ENCODE measurements at regions not wholly inside any gene's neighbourhood (a gene's known extent, or its start where the extent isn't known, plus 50 kb on each side); places are given as distances from the start of the nearest gene placed in this dataset.

DNA sequence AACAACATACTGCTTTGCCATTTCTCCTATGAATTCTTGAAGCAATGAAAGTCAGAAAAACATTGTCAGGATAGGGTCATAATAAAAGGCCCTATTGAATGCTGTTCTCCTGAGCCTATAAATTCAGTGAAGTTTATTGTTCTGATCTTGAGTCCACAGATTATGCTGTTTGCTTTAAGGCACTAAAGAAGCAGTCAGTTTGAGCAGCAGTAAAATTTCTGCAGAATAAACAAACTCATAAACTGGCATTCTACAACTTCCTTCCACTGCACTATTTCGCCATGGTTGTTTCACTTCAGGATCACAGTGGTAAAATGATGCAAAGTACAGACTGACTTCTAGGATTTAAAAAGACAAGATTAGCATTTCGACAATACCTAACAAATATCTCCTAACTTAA lies 503.2 kb downstream of the SH2D4B start:
- Histone ChIP-seq H3K9me3 (ENCODE audit: insufficient read depth, low read depth, low read length) (no peaks in the 10 kb centered on the region), H4K12ac (ENCODE audit: low read depth, low read length) (no peak overlapping the region), H2BK120ac (ENCODE audit: insufficient read depth, low read length, poor library complexity) (no peak overlapping the region), H2AFZ (ENCODE audit: insufficient read depth, low read length, poor library complexity) (no peak overlapping the region), H4K8ac (ENCODE audit: low read depth, low read length) (no peak overlapping the region), H3K14ac (ENCODE audit: low read length) (no peak overlapping the region), H3K79me2 (ENCODE audit: control insufficient read depth, insufficient read depth, low read length, poor library complexity) (no peaks in the 10 kb centered on the region), H3K36me3 (ENCODE audit: control insufficient read depth in 1 of 2, insufficient read depth in 2 of 2, low read length in 2 of 2) (no peaks in the 10 kb centered on the region), H4K91ac (ENCODE audit: low read depth, low read length) (no peak overlapping the region), H3K79me1 (ENCODE audit: low read length) (no peaks in the 10 kb centered on the region), H2BK12ac (ENCODE audit: low read length) (no peak overlapping the region), H3K18ac (ENCODE audit: low read length) (no peak overlapping the region), H2BK5ac (ENCODE audit: low read depth, low read length, poor library complexity) (no peak overlapping the region), H3K23ac (ENCODE audit: low read length) (no peak overlapping the region), H3K4me3 (ENCODE audit: low read depth, low read length) (no peak overlapping the region), H3K4me2 (ENCODE audit: low read length) (no peak overlapping the region), H3K27me3 (ENCODE audit: insufficient read depth, low read length) (no peaks in the 10 kb centered on the region), H2AK5ac (ENCODE audit: low read length) (no peak overlapping the region), H3K9ac (ENCODE audit: low read length) (no peak overlapping the region), H3K4ac (ENCODE audit: low read depth, low read length) (no peak overlapping the region), H3K27ac (ENCODE audit: low read depth, low read length) (no peak overlapping the region), H3K4me1 (ENCODE audit: control insufficient read depth in 1 of 2, insufficient read depth in 2 of 2, low read length in 2 of 2) (no peaks in the 10 kb centered on the region)
- WGBS (ENCODE audit: extremely low coverage, insufficient coverage, insufficient read length), result 100% methylated on average over 1 of the region's 2 CpGs
- DNase-seq, result no peak

DNA sequence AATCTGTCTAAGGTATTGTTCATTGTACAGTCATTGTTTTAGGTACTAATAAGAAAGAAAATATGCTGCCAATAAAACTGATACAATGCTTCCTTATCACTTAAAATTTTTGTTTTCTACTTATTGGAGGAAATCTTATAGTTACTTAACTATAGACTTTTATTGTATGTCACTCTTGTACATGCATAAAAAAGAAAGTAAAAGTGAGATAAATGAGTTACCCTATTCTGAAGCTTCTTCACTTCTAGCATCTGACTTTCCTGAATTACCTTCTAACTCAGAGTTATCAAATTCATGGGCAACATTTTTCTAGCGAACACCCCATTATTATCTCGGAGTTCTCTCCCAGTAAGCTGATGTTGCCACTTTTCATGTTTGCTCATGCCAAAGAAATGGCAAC lies 504.9 kb downstream of the SH2D4B start:
- Histone ChIP-seq H3K79me1 (ENCODE audit: low read length) (no peaks in the 10 kb centered on the region), H3K4me2 (ENCODE audit: low read length) (no peak overlapping the region), H2BK5ac (ENCODE audit: low read depth, low read length, poor library complexity) (no peak overlapping the region), H3K9me3 (ENCODE audit: insufficient read depth, low read depth, low read length) (no peaks in the 10 kb centered on the region), H3K4me3 (ENCODE audit: low read depth, low read length) (no peak overlapping the region), H3K9ac (ENCODE audit: low read length) (no peak overlapping the region), H4K12ac (ENCODE audit: low read depth, low read length) (no peak overlapping the region), H3K79me2 (ENCODE audit: control insufficient read depth, insufficient read depth, low read length, poor library complexity) (no peaks in the 10 kb centered on the region), H3K27me3 (ENCODE audit: insufficient read depth, low read length) (no peaks in the 10 kb centered on the region), H2AK5ac (ENCODE audit: low read length) (no peak overlapping the region), H3K14ac (ENCODE audit: low read length) (no peak overlapping the region), H4K8ac (ENCODE audit: low read depth, low read length) (no peak overlapping the region), H3K4ac (ENCODE audit: low read depth, low read length) (no peak overlapping the region), H3K27ac (ENCODE audit: low read depth, low read length) (no peak overlapping the region), H2BK120ac (ENCODE audit: insufficient read depth, low read length, poor library complexity) (no peak overlapping the region), H3K4me1 (ENCODE audit: control insufficient read depth in 1 of 2, insufficient read depth in 2 of 2, low read length in 2 of 2) (no peaks in the 10 kb centered on the region), H3K23ac (ENCODE audit: low read length) (no peak overlapping the region), H3K36me3 (ENCODE audit: control insufficient read depth in 1 of 2, insufficient read depth in 2 of 2, low read length in 2 of 2) (no peaks in the 10 kb centered on the region), H2BK12ac (ENCODE audit: low read length) (no peak overlapping the region), H3K18ac (ENCODE audit: low read length) (no peak overlapping the region), H2AFZ (ENCODE audit: insufficient read depth, low read length, poor library complexity) (no peak overlapping the region), H4K91ac (ENCODE audit: low read depth, low read length) (no peak overlapping the region)
- DNase-seq, result no peak
- no CpG with 5 or more reads among the region's 2 CpGs for WGBS (ENCODE audit: extremely low coverage, insufficient coverage, insufficient read length)

GRCh38 chr10:81065474-81065873 lies 527.8 kb downstream of the SH2D4B start:
- Histone ChIP-seq H3K79me2 (ENCODE audit: control insufficient read depth, insufficient read depth, low read length, poor library complexity) (no peaks in the 10 kb centered on the region), H3K4me2 (ENCODE audit: low read length) (no peak overlapping the region), H3K9ac (ENCODE audit: low read length) (no peak overlapping the region), H3K4ac (ENCODE audit: low read depth, low read length) (no peak overlapping the region), H2AFZ (ENCODE audit: insufficient read depth, low read length, poor library complexity) (no peak overlapping the region), H4K12ac (ENCODE audit: low read depth, low read length) (no peak overlapping the region), H2BK12ac (ENCODE audit: low read length) (no peak overlapping the region), H2AK5ac (ENCODE audit: low read length) (no peak overlapping the region), H2BK5ac (ENCODE audit: low read depth, low read length, poor library complexity) (no peak overlapping the region), H3K27me3 (ENCODE audit: insufficient read depth, low read length) (no peaks in the 10 kb centered on the region), H3K18ac (ENCODE audit: low read length) (no peak overlapping the region), H3K4me3 (ENCODE audit: low read depth, low read length) (no peak overlapping the region), H3K9me3 (ENCODE audit: insufficient read depth, low read depth, low read length) (no peaks in the 10 kb centered on the region), H3K79me1 (ENCODE audit: low read length) (no peaks in the 10 kb centered on the region), H3K23ac (ENCODE audit: low read length) (no peak overlapping the region), H3K27ac (ENCODE audit: low read depth, low read length) (no peak overlapping the region), H3K14ac (ENCODE audit: low read length) (no peak overlapping the region), H3K36me3 (ENCODE audit: control insufficient read depth in 1 of 2, insufficient read depth in 2 of 2, low read length in 2 of 2) (no peaks in the 10 kb centered on the region), H3K4me1 (ENCODE audit: control insufficient read depth in 1 of 2, insufficient read depth in 2 of 2, low read length in 2 of 2) (no peaks in the 10 kb centered on the region), H2BK120ac (ENCODE audit: insufficient read depth, low read length, poor library complexity) (no peak overlapping the region), H4K8ac (ENCODE audit: low read depth, low read length) (no peak overlapping the region), H4K91ac (ENCODE audit: low read depth, low read length) (no peak overlapping the region)
- no peak for DNase-seq
- WGBS (ENCODE audit: extremely low coverage, insufficient coverage, insufficient read length), result no CpG with 5 or more reads among the region's 1 CpG

- Histone ChIP-seq H3K4me3 (ENCODE audit: low read depth, low read length) (no peak overlapping the region), H3K79me1 (ENCODE audit: low read length) (no peaks in the 10 kb centered on the region), H3K36me3 (ENCODE audit: control insufficient read depth in 1 of 2, insufficient read depth in 2 of 2, low read length in 2 of 2) (no peaks in the 10 kb centered on the region), H2BK5ac (ENCODE audit: low read depth, low read length, poor library complexity) (no peak overlapping the region), H3K27ac (ENCODE audit: low read depth, low read length) (no peak overlapping the region), H4K91ac (ENCODE audit: low read depth, low read length) (no peak overlapping the region), H3K9me3 (ENCODE audit: insufficient read depth, low read depth, low read length) (no peaks in the 10 kb centered on the region), H2BK120ac (ENCODE audit: insufficient read depth, low read length, poor library complexity) (no peak overlapping the region), H3K79me2 (ENCODE audit: control insufficient read depth, insufficient read depth, low read length, poor library complexity) (no peaks in the 10 kb centered on the region), H2AK5ac (ENCODE audit: low read length) (no peak overlapping the region), H3K14ac (ENCODE audit: low read length) (no peak overlapping the region), H3K27me3 (ENCODE audit: insufficient read depth, low read length) (no peaks in the 10 kb centered on the region), H2BK12ac (ENCODE audit: low read length) (no peak overlapping the region), H3K4me2 (ENCODE audit: low read length) (no peak overlapping the region), H2AFZ (ENCODE audit: insufficient read depth, low read length, poor library complexity) (no peak overlapping the region), H3K4me1 (ENCODE audit: control insufficient read depth in 1 of 2, insufficient read depth in 2 of 2, low read length in 2 of 2) (no peaks in the 10 kb centered on the region), H4K8ac (ENCODE audit: low read depth, low read length) (no peak overlapping the region), H4K12ac (ENCODE audit: low read depth, low read length) (no peak overlapping the region), H3K18ac (ENCODE audit: low read length) (no peak overlapping the region), H3K23ac (ENCODE audit: low read length) (no peak overlapping the region), H3K4ac (ENCODE audit: low read depth, low read length) (no peak overlapping the region), H3K9ac (ENCODE audit: low read length) (no peak overlapping the region)
- WGBS (ENCODE audit: extremely low coverage, insufficient coverage, insufficient read length), result no CpG with 5 or more reads among the region's 3 CpGs
- DNase-seq, result no peak
Observed at GRCh38 chr10:81068460-81068859, 530.8 kb downstream of the SH2D4B start.

Measured in trophoblast cell (in vitro differentiated cells and primary cell).